BE2C (cell line): ENCODE measurements at regions not wholly inside any gene's neighbourhood (a gene's known extent, or its start where the extent isn't known, plus 50 kb on each side); places are given as distances from the start of the nearest gene placed in this dataset.

Experiments
- DNase-seq: peaks from one replicate; pipeline ENCODE4 v3.0.0-alpha.2; 2020
- H3K27me3 ChIP-seq: fragments of 250-450 bp; sonication (Bioruptor Pico); 2 replicates; pipeline ENCODE4 v1.5.1; 2020; ENCODE audit warnings: mild to moderate bottlenecking
- H3K36me3 ChIP-seq: fragments of 250-450 bp; sonication (Bioruptor Pico); 2 replicates; pipeline ENCODE4 v1.5.1; 2020; ENCODE audit warnings: mild to moderate bottlenecking
- H3K4me1 ChIP-seq: fragments of 250-450 bp; sonication (Bioruptor Pico); 2 replicates; pipeline ENCODE4 v1.5.1; 2020
- H3K4me3 ChIP-seq: 2 replicates; pipeline ENCODE4 v1.5.1; 2011; ENCODE audit warnings: low read depth, low read length
- H3K9me3 ChIP-seq: fragments of 250-450 bp; sonication (Bioruptor Pico); 2 replicates; pipeline ENCODE4 v1.5.1; 2020
- TF ChIP-seq, protein P1 (sequence below): IDR thresholded peaks from 2 replicates; pipeline ENCODE4 v1.5.1; 2012; ENCODE audit warnings: mild to moderate bottlenecking, low read depth, low read length

DNA sequence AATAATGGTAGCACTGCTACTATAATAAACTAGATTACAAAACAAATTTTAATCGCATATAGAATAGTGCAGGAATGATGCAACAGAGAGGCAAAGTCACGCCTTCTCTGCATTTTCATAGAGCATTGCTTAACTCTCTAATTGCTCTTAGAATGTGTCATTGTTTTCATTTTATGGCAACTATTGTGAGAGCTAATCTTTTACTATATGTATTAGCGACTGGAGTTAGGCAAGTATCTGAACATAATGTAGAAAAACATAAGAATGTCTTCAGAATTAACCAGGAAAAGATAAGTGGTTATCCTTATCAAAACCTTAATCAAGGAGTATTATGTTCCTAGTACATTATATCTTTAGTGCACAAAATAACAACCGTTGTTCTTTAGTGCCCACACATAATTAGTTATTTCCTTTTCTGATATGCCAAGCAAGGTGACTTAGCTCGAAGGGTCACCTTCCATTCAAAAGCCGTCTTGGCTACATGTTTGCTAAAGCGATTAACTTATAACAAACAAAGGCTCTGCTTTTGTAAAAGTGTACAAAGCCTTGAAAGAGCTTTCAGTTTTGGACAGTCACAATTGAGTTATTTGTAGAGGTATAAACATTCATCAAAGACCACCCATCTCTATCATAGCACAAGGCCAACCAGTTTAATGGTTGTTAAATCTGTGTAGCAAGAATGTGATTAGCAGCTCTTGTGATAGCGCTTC, 1328.9 kb downstream of the ROBO2 start:
- DNase-seq, result no peak
- no peaks in the 10 kb centered on the region for H3K4me1 ChIP-seq
- TF ChIP-seq, protein P1, sequence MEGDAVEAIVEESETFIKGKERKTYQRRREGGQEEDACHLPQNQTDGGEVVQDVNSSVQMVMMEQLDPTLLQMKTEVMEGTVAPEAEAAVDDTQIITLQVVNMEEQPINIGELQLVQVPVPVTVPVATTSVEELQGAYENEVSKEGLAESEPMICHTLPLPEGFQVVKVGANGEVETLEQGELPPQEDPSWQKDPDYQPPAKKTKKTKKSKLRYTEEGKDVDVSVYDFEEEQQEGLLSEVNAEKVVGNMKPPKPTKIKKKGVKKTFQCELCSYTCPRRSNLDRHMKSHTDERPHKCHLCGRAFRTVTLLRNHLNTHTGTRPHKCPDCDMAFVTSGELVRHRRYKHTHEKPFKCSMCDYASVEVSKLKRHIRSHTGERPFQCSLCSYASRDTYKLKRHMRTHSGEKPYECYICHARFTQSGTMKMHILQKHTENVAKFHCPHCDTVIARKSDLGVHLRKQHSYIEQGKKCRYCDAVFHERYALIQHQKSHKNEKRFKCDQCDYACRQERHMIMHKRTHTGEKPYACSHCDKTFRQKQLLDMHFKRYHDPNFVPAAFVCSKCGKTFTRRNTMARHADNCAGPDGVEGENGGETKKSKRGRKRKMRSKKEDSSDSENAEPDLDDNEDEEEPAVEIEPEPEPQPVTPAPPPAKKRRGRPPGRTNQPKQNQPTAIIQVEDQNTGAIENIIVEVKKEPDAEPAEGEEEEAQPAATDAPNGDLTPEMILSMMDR, result no peak

DNA sequence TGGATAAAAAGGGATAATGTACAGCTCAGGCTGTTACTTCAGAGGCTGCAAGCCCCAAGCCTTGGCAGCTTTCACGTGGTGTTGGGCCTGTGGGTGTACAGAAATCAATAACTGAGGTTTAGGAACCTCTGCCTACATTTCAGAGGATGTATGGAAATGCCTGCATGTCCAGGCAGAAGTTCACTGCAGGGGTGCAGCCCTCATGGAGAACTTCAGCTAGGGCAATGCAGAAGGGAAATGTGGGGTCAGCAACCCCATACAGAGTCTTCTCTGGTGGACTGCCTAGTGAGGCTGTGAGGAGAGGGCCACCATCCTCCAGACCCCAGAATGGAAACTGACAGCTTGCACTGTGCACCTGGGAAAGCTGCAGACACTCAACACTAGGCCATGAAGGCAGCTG, 1350.3 kb downstream of the ROBO2 start:
- H3K4me1 ChIP-seq, result no peaks in the 10 kb centered on the region

More for the DNA sequence above, 1328.9 kb downstream of the ROBO2 start:
- Histone ChIP-seq H3K9me3 (no peaks in the 10 kb centered on the region), H3K4me3 (no peak overlapping the region), H3K27me3 (no peaks in the 10 kb centered on the region), H3K36me3 (no peaks in the 10 kb centered on the region)

DNA sequence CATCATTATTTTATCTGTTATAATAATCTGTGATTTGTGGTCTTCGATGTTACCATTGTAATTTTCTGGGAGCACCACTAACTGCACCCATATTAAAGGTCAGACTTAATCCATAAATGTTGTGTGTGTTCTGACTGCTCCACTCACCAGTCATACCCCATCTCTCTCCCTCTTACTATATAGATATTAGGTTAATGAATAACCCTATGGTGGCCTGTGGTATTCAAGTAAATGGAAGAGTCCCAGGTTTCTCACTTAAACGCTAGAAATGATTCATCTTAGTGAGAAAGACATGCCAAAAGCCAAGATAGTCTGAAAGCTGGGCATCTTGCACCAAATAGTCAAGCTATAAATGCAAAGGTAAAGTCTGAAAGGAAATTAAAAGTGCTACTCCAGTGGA, 1358.5 kb downstream of the ROBO2 start:
- H3K4me3 ChIP-seq, result no peak overlapping the region
- no peaks in the 10 kb centered on the region for H3K4me1 ChIP-seq
- no peaks in the 10 kb centered on the region for H3K9me3 ChIP-seq
- TF ChIP-seq, protein P1, result no peak
- H3K27me3 ChIP-seq, result no peaks in the 10 kb centered on the region
- no peak for DNase-seq
- no peaks in the 10 kb centered on the region for H3K36me3 ChIP-seq

More for the DNA sequence above, 1350.3 kb downstream of the ROBO2 start:
- Histone ChIP-seq H3K36me3 (no peaks in the 10 kb centered on the region), H3K9me3 (no peaks in the 10 kb centered on the region; the same call in 1 of the 2 replicates), H3K27me3 (no peaks in the 10 kb centered on the region), H3K4me3 (no peak overlapping the region)
- DNase-seq, result no peak
- TF ChIP-seq, protein P1, result no peak

DNA sequence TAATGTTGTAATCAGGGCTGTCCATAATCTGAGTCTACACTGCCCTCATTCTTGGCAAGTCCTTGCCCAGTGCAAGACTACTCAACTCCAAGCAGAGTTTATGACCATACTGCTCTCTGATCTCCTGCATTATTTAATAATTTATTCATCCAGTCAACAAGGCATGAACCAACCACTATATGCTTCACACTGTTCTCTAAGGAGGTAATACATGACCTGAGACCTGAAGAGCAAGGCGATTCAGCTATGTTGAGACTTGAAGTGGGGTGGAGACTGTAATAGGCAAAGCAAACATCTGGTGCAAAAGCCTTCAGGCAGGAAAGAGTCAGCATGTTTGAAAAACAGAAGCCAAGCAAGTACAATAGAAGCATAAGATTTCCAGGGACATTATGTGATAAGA, 1362.8 kb downstream of the ROBO2 start:
- TF ChIP-seq, protein P1, result no peak
- no peak for DNase-seq
- H3K27me3 ChIP-seq, result no peaks in the 10 kb centered on the region

DNA sequence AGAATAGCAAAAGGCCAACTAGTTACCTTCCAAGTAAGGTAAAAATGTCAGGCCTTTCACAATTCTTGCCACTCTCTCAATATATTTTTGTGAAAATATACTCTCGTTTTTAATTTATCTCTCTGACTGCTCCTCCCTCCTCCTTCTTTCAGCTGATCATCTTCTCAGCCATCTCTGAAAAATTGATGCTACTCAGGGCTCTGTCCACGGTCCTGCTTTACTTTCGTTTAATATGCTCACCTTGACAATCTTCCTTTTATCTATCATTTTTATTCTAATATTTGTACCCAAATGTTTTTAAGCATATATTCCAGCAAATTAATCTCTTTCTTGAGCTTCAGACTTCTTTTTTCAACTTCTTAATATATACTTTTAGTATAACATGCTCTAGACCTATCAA, 1362.1 kb downstream of the ROBO1 start:
- no peak overlapping the region for H3K4me3 ChIP-seq
- no peaks in the 10 kb centered on the region for H3K27me3 ChIP-seq
- DNase-seq, result no peak
- H3K36me3 ChIP-seq, result no peaks in the 10 kb centered on the region
- H3K4me1 ChIP-seq, result no peaks in the 10 kb centered on the region
- H3K9me3 ChIP-seq, result no peaks in the 10 kb centered on the region
- TF ChIP-seq, protein P1, result no peak

More for the DNA sequence above, 1362.8 kb downstream of the ROBO2 start:
- H3K4me3 ChIP-seq, result no peak overlapping the region
- H3K9me3 ChIP-seq, result no peaks in the 10 kb centered on the region
- H3K36me3 ChIP-seq, result no peaks in the 10 kb centered on the region
- H3K4me1 ChIP-seq, result no peaks in the 10 kb centered on the region

DNA sequence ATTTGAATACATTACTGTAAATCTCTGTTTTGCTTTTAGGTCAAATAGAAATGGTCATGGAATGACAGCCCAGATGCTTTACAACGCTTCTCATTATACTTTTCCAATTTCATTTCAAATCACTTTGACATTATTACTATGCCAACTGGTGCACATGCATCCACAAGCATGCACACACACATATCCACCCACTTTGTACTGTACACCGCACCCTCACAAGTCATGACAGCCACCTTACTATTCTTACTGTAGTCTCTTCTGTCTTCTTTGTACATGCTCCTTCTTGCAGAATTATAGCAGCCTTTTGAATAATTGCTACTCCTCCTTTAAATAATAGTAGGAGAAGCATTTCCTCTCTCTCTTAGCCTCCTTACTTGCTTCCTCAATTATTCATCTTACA, 1361.4 kb downstream of the ROBO1 start:
- no peaks in the 10 kb centered on the region for H3K9me3 ChIP-seq
- H3K36me3 ChIP-seq, result no peaks in the 10 kb centered on the region
- H3K4me1 ChIP-seq, result no peaks in the 10 kb centered on the region
- no peak for DNase-seq
- TF ChIP-seq, protein P1, result no peak
- no peaks in the 10 kb centered on the region for H3K27me3 ChIP-seq
- H3K4me3 ChIP-seq, result no peak overlapping the region
